ENCODE measurements at regions not wholly inside any gene's neighbourhood (a gene's known extent, or its start where the extent isn't known, plus 50 kb on each side); places are given as distances from the start of the nearest gene placed in this dataset.

DNA sequence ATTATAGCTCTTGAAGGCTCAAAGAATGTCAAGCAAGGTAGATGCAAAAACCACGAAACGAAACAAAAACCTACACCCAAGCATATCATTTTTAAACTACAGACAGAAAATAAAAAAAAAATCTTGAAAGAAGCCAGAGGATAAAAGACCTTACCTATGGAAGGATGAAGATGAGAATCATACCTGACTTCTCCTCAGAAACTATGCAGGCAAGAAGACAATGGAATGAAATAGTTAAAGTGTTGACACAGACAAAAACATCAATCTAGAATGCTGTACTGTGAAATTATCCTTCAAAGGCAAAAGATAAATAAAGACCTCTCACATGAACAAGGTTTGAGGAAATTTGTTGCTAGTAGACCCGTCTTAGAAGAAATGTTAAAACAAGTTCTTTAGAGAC is 372.0 kb downstream of the ZIC4 start:
- TF ChIP-seq EZH2 (IDR thresholded peaks at IDR 0.05; ENCODE audit: insufficient read depth, poor library complexity, severe bottlenecking) = no peak
- TF ChIP-seq EZH2phosphoT487 (IDR thresholded peaks at IDR 0.05; ENCODE audit: insufficient read depth, low read depth) = no peak
